Stimulated activated CD8-positive, alpha-beta memory T cell treated with anti-CD3 and anti-CD28 coated beads, Interleukin-15, amount 100 ng/mL, for 1 hour (primary cell): ENCODE measurements at regions not wholly inside any gene's neighbourhood (a gene's known extent, or its start where the extent isn't known, plus 50 kb on each side); places are given as distances from the start of the nearest gene placed in this dataset.

Source experiments
- DNase-seq: peaks from one replicate; pipeline ENCODE4 v3.0.0-alpha.2; 2020; ENCODE audit warnings: low read depth

DNA sequence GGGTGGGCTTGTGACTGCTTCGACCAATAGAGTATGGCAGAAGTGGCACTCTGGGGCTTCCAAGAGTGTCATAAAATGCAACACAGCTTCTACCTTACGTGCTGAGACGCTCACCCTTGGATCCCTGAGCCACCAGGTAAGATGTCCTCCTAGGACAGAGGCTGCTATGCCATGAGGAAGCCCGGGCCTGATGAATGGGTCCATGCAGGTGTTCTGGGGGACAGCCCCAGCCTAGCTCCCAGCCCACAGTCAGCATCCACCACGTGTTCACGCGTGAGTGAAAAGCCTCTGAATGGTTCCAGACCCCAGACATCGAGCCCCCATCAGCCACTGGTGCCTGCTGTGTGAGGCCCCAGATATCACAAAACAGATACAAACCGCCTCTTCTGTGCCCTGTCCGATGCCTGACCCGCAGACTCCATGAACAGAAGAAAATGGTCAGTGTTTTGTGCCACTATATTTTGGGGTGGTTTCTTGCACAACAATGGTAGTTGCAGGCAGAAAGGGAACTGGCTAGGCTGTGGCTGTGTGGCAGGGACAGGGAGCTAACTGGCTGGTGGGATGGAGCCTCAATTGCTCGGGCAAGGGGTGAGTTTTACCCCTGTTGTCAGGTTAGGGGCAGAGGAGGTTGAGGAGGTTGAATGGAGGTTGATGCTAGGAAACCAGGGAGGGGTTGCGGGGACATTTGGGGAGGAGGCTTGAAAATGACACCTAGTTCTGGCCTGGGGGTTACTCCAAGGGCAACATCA, 92.2 kb downstream of the LINGO1 start:
- DNase-seq: no peak

DNA sequence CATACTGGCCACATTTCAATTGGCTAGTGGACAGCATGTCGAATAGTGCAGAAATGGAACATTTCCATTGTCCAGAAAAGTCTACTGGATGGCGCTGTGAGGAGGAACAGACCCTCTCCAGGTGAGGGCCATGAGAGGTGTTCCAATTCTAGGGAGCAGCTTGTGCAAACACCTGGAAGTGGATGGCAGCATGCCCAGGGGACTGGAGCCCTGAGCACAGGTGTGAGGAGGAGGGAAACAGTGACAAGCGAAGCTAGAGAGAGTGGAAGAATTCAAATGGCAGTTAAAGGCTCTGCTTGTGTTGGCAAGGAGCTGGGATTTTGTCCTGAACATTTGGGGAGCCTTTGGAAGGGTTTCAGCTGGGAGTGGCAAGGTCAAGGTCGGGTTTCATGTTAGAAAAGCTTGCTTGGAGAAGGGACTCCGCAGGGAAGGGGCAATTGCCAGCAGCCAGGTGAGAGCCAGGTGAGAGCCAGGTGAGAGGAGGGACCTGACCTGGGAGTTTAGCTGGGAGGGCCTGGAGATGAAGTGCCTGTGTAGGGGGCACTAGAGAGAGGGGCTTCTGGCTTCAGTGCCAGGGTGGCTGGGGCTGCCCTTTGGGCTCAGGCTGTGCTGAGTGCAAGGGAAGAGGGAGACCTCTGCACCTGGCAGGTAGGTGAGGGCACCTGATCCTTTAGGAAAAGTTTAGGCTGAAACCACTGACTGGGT, 93.8 kb downstream of the LINGO1 start:
- no peak for DNase-seq

DNA sequence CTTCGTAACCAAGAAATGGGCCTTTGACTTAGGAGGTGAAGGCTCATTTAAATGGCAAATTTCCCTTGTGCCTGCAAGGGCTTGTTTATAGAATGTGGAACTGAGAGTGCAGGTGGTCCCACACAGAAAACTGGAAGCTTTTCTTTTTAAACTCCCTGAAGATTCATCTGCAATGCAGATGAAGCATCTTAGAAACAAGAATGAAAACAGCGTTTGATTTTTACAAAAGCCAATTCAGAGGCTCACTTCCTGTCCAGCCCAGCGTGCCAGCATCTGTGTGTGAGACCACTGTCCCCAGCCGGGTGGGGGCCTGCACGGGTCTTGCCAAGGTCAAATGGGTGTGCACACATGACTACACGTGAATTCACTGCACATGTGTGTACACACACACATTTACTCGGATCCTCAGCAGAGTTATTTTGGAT, 94.7 kb downstream of the LINGO1 start:
- no peak for DNase-seq

DNA sequence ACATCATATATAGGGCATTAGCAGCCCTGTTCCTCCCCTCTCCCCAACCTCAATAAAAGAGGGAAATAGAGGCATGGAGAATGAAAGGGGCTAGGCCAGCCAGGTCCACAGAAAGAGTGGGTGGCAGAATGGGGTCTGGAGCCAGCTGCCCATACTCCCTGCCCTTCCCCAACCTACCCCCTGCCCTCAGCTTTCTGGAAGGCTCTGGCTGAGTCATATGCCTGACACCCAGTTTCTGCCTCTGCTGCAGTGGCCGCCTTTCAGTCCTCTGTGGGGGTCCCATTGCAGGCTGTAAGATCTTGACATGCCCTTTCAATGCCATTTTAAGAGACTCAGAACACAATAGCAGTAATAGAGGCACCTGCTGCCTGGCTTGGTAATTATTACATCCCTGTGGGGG, 95.7 kb downstream of the LINGO1 start:
- no peak for DNase-seq

DNA sequence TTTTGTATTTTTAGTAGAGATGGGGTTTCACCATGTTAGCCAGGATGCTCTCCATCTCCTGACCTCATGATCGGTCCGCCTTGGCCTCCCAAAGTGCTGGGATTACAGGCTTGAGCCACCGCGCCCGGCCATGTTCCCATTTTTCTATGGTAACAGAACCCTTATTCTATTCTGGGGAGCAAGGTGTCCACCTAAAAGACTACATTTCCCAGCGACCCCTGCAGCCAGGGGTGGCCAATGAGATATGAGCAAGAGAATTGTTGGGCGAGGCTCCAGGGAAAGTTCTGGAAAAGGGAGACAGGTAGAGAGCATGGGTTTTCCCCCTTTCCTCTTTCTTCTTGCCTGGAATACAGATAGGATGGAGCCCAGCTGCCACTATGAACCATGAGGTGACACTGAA, 96.9 kb downstream of the LINGO1 start:
- no peak for DNase-seq
